GM23338 (cell line): ENCODE measurements at regions not wholly inside any gene's neighbourhood (a gene's known extent, or its start where the extent isn't known, plus 50 kb on each side); places are given as distances from the start of the nearest gene placed in this dataset.

Experiments
- CREB1 ChIP-seq: fragments of 250-450 bp; sonication (Bioruptor Pico); IDR thresholded peaks from 2 replicates; pipeline ENCODE4 v1.5.0; 2020; ENCODE audit warnings: low read depth, mild to moderate bottlenecking, moderate library complexity
- CTCF ChIP-seq, 2 experiments: fragments of 200-600 bp in 1 of 2; sonication (generic) in 1 of 2; conservative IDR thresholded peaks; 2 replicates each; pipeline versions ENCODE4 v1.5.1 to v1.6.1; 2016 to 2017; ENCODE audit warnings: antibody characterized with exemption in 2 of 2, low read depth in 2 of 2, mild to moderate bottlenecking in 2 of 2, moderate library complexity in 1 of 2
- ETS1 ChIP-seq: IDR thresholded peaks from 2 replicates; pipeline ENCODE4 v1.6.1; 2016; ENCODE audit warnings: antibody characterized with exemption
- EZH2phosphoT487 ChIP-seq: fragments of 200-600 bp; sonication (generic); IDR thresholded peaks from one replicate; pipeline ENCODE4 v1.8.1; 2018; ENCODE audit warnings: antibody characterized with exemption; ENCODE audit not compliant: unreplicated experiment
- JUNB ChIP-seq: IDR thresholded peaks from one replicate; pipeline ENCODE4 v1.6.1; 2016; ENCODE audit warnings: antibody characterized with exemption; ENCODE audit not compliant: unreplicated experiment
- POLR2AphosphoS5 ChIP-seq: IDR thresholded peaks from 2 replicates; pipeline ENCODE4 v1.6.1; 2016; ENCODE audit warnings: antibody characterized with exemption, low read depth
- TF ChIP-seq, protein P1 (sequence below): fragments of 250-450 bp; sonication (Bioruptor Pico); IDR thresholded peaks from 2 replicates; pipeline ENCODE4 v1.5.0; 2020; ENCODE audit warnings: mild to moderate bottlenecking, moderate library complexity
- TF ChIP-seq, protein P2 (sequence below): IDR thresholded peaks from one replicate; pipeline ENCODE4 v1.6.1; 2018; ENCODE audit warnings: antibody characterized with exemption; ENCODE audit not compliant: unreplicated experiment

DNA sequence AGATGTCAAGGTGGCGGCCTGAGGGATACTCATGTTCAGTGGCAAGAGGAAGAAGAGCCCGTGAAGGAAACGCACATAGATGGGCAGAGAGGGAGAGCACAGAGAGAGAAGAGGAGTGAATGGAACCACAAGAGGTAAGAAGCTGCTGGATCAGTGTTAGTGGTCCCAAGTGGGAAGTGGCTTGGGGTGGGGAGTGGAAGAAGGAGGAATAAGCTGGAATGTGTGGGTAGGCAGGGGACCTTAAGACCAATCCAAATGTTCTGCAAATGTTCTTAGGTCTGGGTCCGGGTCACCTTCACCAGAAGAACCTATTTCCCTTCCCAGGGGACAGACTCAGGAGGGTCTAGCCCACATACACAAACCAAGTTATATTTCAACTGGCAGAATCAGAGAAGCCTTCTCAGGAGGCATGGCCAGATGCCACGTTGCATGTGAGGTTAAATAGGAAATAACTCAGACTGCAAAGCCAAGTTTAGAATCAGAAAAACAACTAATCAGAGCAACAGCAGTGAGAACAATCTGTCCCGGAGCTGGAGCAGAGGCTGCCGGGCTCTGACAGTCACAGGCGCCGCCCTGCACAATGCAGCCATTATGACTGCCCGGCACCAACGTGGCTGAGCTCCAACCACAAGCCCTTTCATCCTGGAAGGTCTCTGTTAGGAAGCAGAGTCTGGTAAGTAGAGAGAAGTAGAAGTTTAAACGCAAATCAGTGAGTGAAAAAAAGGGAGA, 78.6 kb upstream of the ARMC3 start (continued):
- TF ChIP-seq, protein P1, sequence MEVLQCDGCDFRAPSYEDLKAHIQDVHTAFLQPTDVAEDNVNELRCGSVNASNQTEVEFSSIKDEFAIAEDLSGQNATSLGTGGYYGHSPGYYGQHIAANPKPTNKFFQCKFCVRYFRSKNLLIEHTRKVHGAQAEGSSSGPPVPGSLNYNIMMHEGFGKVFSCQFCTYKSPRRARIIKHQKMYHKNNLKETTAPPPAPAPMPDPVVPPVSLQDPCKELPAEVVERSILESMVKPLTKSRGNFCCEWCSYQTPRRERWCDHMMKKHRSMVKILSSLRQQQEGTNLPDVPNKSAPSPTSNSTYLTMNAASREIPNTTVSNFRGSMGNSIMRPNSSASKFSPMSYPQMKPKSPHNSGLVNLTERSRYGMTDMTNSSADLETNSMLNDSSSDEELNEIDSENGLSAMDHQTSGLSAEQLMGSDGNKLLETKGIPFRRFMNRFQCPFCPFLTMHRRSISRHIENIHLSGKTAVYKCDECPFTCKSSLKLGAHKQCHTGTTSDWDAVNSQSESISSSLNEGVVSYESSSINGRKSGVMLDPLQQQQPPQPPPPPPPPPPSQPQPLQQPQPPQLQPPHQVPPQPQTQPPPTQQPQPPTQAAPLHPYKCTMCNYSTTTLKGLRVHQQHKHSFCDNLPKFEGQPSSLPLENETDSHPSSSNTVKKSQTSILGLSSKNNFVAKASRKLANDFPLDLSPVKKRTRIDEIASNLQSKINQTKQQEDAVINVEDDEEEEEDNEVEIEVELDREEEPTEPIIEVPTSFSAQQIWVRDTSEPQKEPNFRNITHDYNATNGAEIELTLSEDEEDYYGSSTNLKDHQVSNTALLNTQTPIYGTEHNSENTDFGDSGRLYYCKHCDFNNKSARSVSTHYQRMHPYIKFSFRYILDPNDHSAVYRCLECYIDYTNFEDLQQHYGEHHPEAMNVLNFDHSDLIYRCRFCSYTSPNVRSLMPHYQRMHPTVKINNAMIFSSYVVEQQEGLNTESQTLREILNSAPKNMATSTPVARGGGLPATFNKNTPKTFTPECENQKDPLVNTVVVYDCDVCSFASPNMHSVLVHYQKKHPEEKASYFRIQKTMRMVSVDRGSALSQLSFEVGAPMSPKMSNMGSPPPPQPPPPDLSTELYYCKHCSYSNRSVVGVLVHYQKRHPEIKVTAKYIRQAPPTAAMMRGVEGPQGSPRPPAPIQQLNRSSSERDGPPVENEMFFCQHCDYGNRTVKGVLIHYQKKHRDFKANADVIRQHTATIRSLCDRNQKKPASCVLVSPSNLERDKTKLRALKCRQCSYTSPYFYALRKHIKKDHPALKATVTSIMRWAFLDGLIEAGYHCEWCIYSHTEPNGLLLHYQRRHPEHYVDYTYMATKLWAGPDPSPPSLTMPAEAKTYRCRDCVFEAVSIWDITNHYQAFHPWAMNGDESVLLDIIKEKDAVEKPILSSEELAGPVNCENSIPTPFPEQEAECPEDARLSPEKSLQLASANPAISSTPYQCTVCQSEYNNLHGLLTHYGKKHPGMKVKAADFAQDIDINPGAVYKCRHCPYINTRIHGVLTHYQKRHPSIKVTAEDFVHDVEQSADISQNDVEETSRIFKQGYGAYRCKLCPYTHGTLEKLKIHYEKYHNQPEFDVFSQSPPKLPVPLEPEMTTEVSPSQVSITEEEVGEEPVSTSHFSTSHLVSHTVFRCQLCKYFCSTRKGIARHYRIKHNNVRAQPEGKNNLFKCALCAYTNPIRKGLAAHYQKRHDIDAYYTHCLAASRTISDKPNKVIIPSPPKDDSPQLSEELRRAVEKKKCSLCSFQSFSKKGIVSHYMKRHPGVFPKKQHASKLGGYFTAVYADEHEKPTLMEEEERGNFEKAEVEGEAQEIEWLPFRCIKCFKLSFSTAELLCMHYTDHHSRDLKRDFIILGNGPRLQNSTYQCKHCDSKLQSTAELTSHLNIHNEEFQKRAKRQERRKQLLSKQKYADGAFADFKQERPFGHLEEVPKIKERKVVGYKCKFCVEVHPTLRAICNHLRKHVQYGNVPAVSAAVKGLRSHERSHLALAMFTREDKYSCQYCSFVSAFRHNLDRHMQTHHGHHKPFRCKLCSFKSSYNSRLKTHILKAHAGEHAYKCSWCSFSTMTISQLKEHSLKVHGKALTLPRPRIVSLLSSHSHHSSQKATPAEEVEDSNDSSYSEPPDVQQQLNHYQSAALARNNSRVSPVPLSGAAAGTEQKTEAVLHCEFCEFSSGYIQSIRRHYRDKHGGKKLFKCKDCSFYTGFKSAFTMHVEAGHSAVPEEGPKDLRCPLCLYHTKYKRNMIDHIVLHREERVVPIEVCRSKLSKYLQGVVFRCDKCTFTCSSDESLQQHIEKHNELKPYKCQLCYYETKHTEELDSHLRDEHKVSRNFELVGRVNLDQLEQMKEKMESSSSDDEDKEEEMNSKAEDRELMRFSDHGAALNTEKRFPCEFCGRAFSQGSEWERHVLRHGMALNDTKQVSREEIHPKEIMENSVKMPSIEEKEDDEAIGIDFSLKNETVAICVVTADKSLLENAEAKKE (CRISPR knock-in tag), result no peak
- TF ChIP-seq JUNB (no peak), CREB1 (CRISPR knock-in tag) (no peak), ETS1 (no peak), POLR2AphosphoS5 (no peak), EZH2phosphoT487 (no peak), CTCF (conservative IDR thresholded peaks at IDR 0.05; ENCODE audit: low read depth in 2 of 2) (no peak)
- TF ChIP-seq, protein P2, sequence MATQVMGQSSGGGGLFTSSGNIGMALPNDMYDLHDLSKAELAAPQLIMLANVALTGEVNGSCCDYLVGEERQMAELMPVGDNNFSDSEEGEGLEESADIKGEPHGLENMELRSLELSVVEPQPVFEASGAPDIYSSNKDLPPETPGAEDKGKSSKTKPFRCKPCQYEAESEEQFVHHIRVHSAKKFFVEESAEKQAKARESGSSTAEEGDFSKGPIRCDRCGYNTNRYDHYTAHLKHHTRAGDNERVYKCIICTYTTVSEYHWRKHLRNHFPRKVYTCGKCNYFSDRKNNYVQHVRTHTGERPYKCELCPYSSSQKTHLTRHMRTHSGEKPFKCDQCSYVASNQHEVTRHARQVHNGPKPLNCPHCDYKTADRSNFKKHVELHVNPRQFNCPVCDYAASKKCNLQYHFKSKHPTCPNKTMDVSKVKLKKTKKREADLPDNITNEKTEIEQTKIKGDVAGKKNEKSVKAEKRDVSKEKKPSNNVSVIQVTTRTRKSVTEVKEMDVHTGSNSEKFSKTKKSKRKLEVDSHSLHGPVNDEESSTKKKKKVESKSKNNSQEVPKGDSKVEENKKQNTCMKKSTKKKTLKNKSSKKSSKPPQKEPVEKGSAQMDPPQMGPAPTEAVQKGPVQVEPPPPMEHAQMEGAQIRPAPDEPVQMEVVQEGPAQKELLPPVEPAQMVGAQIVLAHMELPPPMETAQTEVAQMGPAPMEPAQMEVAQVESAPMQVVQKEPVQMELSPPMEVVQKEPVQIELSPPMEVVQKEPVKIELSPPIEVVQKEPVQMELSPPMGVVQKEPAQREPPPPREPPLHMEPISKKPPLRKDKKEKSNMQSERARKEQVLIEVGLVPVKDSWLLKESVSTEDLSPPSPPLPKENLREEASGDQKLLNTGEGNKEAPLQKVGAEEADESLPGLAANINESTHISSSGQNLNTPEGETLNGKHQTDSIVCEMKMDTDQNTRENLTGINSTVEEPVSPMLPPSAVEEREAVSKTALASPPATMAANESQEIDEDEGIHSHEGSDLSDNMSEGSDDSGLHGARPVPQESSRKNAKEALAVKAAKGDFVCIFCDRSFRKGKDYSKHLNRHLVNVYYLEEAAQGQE, result no peak
